Brain microvascular endothelial cell (primary cell): ENCODE measurements at regions not wholly inside any gene's neighbourhood (a gene's known extent, or its start where the extent isn't known, plus 50 kb on each side); places are given as distances from the start of the nearest gene placed in this dataset.
A peak's percentile ranks its signal among the peaks of the same experiment; 100 is the strongest.

Experiments
- DNase-seq: peaks from one replicate; pipeline ENCODE4 v3.0.0-alpha.2; 2020
- H3K27ac ChIP-seq: fragments of 250-450 bp; sonication (Bioruptor Pico); 2 replicates; pipeline ENCODE4 v1.5.1; 2020; ENCODE audit warnings: mild to moderate bottlenecking, moderate library complexity
- H3K27me3 ChIP-seq: fragments of 250-450 bp; sonication (Bioruptor Pico); replicated peaks from 2 replicates; pipeline ENCODE4 v1.5.1; 2020; ENCODE audit warnings: mild to moderate bottlenecking
- H3K36me3 ChIP-seq: fragments of 250-450 bp; sonication (Bioruptor Pico); replicated peaks from 2 replicates; pipeline ENCODE4 v1.5.1; 2020; ENCODE audit warnings: mild to moderate bottlenecking
- H3K4me3 ChIP-seq: 2 replicates; pipeline ENCODE4 v1.5.1; 2011; ENCODE audit warnings: low read depth, mild to moderate bottlenecking, control low read depth, low read length, moderate library complexity
- in situ Hi-C: cut with HindIII; loops from 2 replicates; pipeline ENCODE4 v1.10.0; 2017; ENCODE audit warnings: low sequenced_read_pairs, low pct_ligation_motif_present
- TF ChIP-seq, protein P1 (sequence below): IDR thresholded peaks from 2 replicates; pipeline ENCODE4 v1.5.1; 2011; ENCODE audit warnings: low read depth, mild to moderate bottlenecking, moderate library complexity, low read length, control low read depth, inconsistent platforms; ENCODE audit errors: missing control alignments

DNA sequence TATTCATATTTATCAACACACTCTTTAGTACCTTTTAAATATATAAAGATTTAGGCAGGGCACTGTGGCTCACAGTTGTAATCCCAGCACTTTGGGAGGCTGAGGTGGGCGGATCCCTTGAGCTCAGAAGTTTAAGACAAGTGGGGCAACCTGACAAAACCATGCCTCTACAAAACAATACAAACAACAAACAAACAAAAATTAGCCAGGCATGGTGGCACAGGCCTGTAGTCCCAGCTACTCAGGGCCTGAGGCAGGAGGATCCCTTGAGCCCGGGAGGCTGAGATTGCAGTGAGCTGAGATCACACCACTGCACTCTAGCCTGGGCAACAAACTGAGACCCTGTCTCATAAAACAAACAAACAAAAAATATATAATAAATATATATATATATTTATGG is 1748.3 kb upstream of the PCDH20 start:
- Histone ChIP-seq H3K27me3 (no peaks in the 10 kb centered on the region), H3K4me3 (no peak overlapping the region), H3K36me3 (no peaks in the 10 kb centered on the region), H3K27ac (no peak overlapping the region)
- TF ChIP-seq, protein P1, sequence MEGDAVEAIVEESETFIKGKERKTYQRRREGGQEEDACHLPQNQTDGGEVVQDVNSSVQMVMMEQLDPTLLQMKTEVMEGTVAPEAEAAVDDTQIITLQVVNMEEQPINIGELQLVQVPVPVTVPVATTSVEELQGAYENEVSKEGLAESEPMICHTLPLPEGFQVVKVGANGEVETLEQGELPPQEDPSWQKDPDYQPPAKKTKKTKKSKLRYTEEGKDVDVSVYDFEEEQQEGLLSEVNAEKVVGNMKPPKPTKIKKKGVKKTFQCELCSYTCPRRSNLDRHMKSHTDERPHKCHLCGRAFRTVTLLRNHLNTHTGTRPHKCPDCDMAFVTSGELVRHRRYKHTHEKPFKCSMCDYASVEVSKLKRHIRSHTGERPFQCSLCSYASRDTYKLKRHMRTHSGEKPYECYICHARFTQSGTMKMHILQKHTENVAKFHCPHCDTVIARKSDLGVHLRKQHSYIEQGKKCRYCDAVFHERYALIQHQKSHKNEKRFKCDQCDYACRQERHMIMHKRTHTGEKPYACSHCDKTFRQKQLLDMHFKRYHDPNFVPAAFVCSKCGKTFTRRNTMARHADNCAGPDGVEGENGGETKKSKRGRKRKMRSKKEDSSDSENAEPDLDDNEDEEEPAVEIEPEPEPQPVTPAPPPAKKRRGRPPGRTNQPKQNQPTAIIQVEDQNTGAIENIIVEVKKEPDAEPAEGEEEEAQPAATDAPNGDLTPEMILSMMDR = no peak
- no peak for DNase-seq
- in situ Hi-C loops = no loop called here

DNA sequence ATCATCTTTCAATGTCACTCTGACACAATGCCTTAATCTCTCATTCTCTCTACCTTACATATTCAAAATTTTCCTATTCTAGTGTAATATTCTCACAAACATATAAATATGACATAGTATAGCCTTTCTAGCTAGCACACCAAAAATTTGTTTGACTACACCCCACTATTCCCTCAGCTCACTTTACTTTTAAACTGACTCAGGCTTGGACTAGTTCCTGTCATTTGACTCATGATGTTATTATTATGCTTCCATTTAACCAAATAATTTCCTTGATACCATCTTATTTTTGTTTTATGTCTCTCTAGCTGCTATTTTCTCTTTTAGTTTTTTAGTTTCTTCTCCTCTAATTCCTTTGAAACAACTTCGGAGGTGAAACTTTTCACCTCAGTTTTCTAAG is 1745.6 kb upstream of the PCDH20 start:
- Histone ChIP-seq H3K4me3 (no peak overlapping the region), H3K27ac (no peak overlapping the region), H3K27me3 (no peaks in the 10 kb centered on the region), H3K36me3 (no peaks in the 10 kb centered on the region)
- peak; percentile 4 for DNase-seq
- TF ChIP-seq, protein P1 = no peak
- in situ Hi-C loops = no loop called here

DNA sequence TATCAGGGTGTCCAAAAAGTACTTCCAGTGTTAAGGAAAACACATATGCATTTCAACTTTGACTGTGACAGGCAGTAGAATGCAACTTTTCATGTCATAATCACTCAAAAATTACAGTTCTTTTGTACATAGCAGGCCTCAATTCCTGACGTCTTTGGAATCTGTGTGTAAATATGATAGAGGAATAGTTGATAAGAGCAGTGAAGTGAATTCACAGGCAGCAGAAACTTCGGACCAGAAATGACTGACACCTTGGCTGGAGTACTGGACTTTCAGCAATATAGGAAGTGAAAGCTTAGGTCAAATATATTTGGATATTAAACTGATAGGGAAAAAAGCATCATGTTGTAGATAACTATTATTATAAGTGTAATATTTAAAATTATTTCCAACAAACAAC is 1741.2 kb upstream of the PCDH20 start:
- no peak overlapping the region for H3K27ac ChIP-seq
- no peaks in the 10 kb centered on the region for H3K36me3 ChIP-seq
- H3K27me3 ChIP-seq = no peaks in the 10 kb centered on the region
- H3K4me3 ChIP-seq = no peak overlapping the region
- in situ Hi-C loops = no loop called here
- DNase-seq = peak; percentile 2
- TF ChIP-seq, protein P1 = no peak

DNA sequence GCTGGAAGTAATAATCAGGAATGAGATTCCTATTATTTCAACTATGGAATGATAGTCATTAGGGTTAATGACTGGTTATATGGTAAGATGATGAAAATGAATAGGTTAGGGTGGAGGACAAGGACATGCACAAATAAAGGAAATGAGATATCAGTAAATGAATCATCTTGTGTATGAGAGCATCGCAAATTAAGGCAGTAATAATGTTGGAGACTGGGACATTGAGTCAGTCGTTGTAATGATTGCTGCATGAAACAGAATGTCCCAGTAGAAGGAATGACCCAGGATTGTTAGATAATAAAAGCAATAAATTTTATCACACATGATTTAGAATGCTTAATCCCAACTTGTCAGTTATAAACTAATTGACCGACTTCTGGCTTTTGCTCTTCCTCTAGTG is 1733.7 kb upstream of the PCDH20 start:
- no peak for DNase-seq
- no peak overlapping the region for H3K27ac ChIP-seq
- H3K36me3 ChIP-seq = no peaks in the 10 kb centered on the region
- in situ Hi-C loops = no loop called here
- no peaks in the 10 kb centered on the region for H3K27me3 ChIP-seq
- TF ChIP-seq, protein P1 = no peak
- no peak overlapping the region for H3K4me3 ChIP-seq

DNA sequence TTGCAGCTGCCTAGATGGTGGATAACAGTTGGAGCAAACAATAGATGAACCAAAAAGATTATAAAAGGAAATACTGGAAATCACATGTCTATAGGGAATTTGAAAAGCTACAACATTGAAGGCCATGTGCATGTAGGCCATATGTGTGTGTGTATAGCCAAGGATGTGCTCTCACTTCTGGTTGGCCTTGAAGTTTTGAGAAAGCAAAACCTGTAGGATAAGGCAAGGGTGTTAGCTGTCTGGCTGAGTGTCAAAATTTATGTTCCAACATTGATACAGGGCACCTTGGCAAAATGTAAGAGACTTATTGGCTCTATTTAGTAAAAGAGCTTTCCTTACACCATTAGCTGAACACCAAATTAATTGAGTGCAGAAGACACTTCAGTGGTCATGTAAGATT is 1723.6 kb upstream of the PCDH20 start:
- in situ Hi-C loops = no loop called here
- no peak for DNase-seq
- no peaks in the 10 kb centered on the region for H3K36me3 ChIP-seq
- TF ChIP-seq, protein P1 = no peak
- H3K4me3 ChIP-seq = no peak overlapping the region
- H3K27ac ChIP-seq = no peak overlapping the region
- no peaks in the 10 kb centered on the region for H3K27me3 ChIP-seq

DNA sequence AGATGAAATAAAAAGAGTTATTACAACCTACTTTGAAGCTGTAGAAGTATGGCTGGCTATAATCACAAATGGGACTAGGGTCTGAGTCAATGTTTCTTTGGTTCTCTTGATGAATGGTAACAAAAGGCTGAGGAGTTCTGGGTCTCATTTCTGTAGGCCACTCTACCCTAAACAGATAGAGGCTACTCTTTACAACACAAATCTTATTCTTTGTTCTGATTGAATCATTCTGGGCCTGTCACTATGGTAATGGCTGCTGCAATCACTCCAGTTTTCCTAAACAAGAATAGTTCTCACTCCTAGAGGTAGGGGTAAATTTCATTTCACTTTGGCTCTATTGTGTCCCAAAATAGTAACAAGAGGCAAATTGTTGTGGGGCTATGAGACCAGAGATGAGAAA is 1714.3 kb upstream of the PCDH20 start:
- in situ Hi-C loops = no loop called here
- Histone ChIP-seq H3K27me3 (no peaks in the 10 kb centered on the region), H3K36me3 (no peaks in the 10 kb centered on the region), H3K27ac (no peak overlapping the region), H3K4me3 (no peak overlapping the region)
- TF ChIP-seq, protein P1 = no peak
- no peak for DNase-seq
